OCI-LY3 (cell line): ENCODE measurements at regions not wholly inside any gene's neighbourhood (a gene's known extent, or its start where the extent isn't known, plus 50 kb on each side); places are given as distances from the start of the nearest gene placed in this dataset.

Source experiments
- H2AFZ ChIP-seq: fragments of 200-600, 300-600 bp; shearing (Covaris generic); 2 replicates; pipeline ENCODE4 v1.6.0; 2014; ENCODE audit warnings: antibody characterized with exemption, low read depth, low read length
- H3K27ac ChIP-seq: fragments of 200-600, 300-600 bp; sonication (generic); 2 replicates; pipeline ENCODE4 v1.5.1; 2014; ENCODE audit warnings: mild to moderate bottlenecking, low read length, moderate library complexity, mixed read lengths
- H3K27me3 ChIP-seq: fragments of 200-600, 300-600 bp; sonication (generic); 2 replicates; pipeline ENCODE4 v1.6.1; 2014; ENCODE audit warnings: low read depth, low read length, mixed read lengths
- H3K36me3 ChIP-seq: fragments of 200-600, 300-600 bp; sonication (generic); replicated peaks from 2 replicates; pipeline ENCODE3; 2014; ENCODE audit warnings: low read depth, low read length, mixed read lengths
- H3K4me1 ChIP-seq: fragments of 300-600, 200-600 bp; sonication (generic); 2 replicates; pipeline ENCODE4 v1.6.1; 2014; ENCODE audit warnings: low read length, mixed read lengths
- H3K4me2 ChIP-seq: fragments of 200-600, 300-600 bp; sonication (generic); 2 replicates; pipeline ENCODE4 v1.6.1; 2014; ENCODE audit warnings: low read length, mixed read lengths
- H3K4me3 ChIP-seq: fragments of 300-600, 200-600 bp; sonication (generic); 2 replicates; pipeline ENCODE4 v1.5.1; 2014; ENCODE audit warnings: antibody characterized with exemption, mild to moderate bottlenecking, low read length, moderate library complexity
- H3K79me2 ChIP-seq: fragments of 300-600, 200-600 bp; shearing (Covaris generic); 2 replicates; pipeline ENCODE4 v1.6.1; 2014; ENCODE audit warnings: mild to moderate bottlenecking, low read length, mixed read lengths
- H3K9ac ChIP-seq: fragments of 300-600, 200-600 bp; shearing (Covaris generic); 2 replicates; pipeline ENCODE4 v1.6.0; 2014; ENCODE audit warnings: mild to moderate bottlenecking, low read length, moderate library complexity
- H3K9me3 ChIP-seq: fragments of 200-600, 300-600 bp; shearing (Covaris generic); 2 replicates; pipeline ENCODE4 v1.6.1; 2014; ENCODE audit warnings: low read length, mixed read lengths; ENCODE audit not compliant: insufficient read depth
- H4K20me1 ChIP-seq: fragments of 200-600, 300-600 bp; sonication (generic); 2 replicates; pipeline ENCODE4 v1.6.1; 2016; ENCODE audit warnings: low read length, mixed read lengths; ENCODE audit not compliant: insufficient read depth
- CTCF ChIP-seq: fragments of 200-600, 300-600 bp; sonication (generic); IDR thresholded peaks from 2 replicates; pipeline ENCODE4 v1.5.1; 2014; ENCODE audit warnings: antibody characterized with exemption, low read length, low read depth
- EZH2phosphoT487 ChIP-seq: fragments of 200-600 bp; shearing (Covaris generic); IDR thresholded peaks from 2 replicates; pipeline ENCODE4 v1.6.1; 2018; ENCODE audit warnings: antibody characterized with exemption, mixed run types, low read depth

DNA sequence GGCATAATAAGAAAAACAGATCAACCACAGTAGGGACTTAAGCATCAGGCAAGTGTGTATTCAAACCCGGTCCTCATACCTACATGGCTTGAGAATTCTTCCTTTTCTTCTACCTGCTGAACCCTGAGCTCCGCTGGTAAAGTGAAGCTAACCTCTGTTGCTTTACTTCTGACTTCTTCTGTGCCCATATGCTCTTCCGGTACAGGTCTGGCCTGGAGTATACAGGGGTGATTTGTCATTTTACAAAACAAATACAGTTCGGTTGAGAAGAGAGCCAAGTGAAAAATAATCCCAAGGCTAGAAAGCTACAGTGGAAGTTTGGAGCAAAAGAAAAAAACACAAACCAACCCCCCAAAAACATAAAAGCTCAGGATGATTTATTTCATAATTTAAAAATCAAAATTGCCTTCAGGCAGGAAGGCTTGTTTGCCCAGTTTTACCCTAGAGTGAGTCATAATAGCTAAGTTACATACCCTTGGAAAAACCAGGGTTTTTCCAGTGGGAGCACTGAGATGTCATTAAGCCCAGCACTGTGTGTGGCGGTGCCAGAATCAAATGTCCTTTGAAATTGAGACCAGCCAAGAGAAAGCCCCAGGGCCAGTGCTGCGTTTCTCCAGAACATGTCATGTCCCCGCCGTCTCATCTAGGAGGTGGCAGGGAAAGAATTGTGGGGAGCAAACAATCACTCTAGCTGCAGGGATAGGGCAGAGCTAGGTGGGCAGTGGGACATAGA is 305.5 kb upstream of the ISX start:
- H3K36me3 ChIP-seq, result no peaks in the 10 kb centered on the region
- no peaks in the 10 kb centered on the region for H3K4me1 ChIP-seq
- H2AFZ ChIP-seq, result no peak overlapping the region
- TF ChIP-seq EZH2phosphoT487, result no peak
- TF ChIP-seq CTCF, result no peak
- no peaks in the 10 kb centered on the region for H3K9me3 ChIP-seq
- no peaks in the 10 kb centered on the region for H4K20me1 ChIP-seq
- H3K9ac ChIP-seq, result no peak overlapping the region
- no peak overlapping the region for H3K4me3 ChIP-seq
- H3K27me3 ChIP-seq, result peaks cover 10% of the 10 kb centered on the region
- H3K4me2 ChIP-seq, result no peak overlapping the region
- H3K27ac ChIP-seq, result no peak overlapping the region
- H3K79me2 ChIP-seq, result no peaks in the 10 kb centered on the region

DNA sequence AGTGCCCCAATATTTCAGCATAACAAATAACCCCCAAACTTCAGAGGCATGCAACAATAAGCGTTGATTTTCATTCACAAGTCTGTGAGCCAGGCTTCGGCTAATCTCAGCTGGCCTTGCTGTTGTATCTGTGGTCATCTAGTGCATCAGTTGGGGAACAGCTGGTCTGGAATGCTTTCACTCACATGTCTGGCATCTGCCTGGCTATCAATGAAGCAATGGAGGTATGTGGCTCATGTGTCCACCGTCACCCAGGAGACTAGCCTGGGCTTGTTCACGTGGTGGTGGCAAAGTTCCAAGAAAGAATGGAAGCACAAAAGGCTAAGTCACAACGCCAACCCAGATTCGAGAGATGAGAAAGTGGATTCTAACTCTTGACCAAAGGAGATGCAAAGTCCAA is 304.8 kb upstream of the ISX start:
- Histone ChIP-seq H3K79me2 (no peaks in the 10 kb centered on the region), H3K36me3 (no peaks in the 10 kb centered on the region), H3K4me3 (no peak overlapping the region), H3K27ac (no peak overlapping the region), H4K20me1 (no peaks in the 10 kb centered on the region), H3K9ac (no peak overlapping the region), H3K9me3 (no peaks in the 10 kb centered on the region), H3K4me2 (no peak overlapping the region), H3K27me3 (peaks cover 7% of the 10 kb centered on the region), H3K4me1 (no peaks in the 10 kb centered on the region), H2AFZ (no peak overlapping the region)
- TF ChIP-seq CTCF (no peak), EZH2phosphoT487 (no peak)

DNA sequence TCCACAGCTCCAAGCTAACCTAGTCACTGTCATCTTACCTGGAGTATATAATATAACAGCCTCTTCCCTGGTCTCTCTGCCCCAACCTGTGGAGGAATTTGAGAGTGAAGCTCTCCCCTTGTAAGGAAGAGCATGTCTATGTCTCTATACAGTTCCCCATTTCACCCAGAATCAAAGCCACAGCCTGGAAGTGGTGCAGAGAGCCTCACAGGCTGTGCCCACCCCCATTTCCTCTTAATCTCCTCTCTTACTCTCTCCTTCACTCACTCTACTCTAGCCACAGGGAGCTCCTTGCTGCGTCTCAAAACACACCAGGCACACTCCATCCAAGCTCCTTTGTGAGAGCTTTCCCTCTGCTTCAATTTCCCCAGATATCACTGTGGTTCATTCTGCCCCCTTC is 302.5 kb upstream of the ISX start:
- no peak overlapping the region for H3K4me3 ChIP-seq
- peaks cover 20% of the 10 kb centered on the region; the same call in 1 of the 2 replicates for H3K27me3 ChIP-seq
- no peaks in the 10 kb centered on the region for H3K9me3 ChIP-seq
- H3K4me1 ChIP-seq, result no peaks in the 10 kb centered on the region
- no peaks in the 10 kb centered on the region for H4K20me1 ChIP-seq
- no peak overlapping the region for H2AFZ ChIP-seq
- H3K4me2 ChIP-seq, result no peak overlapping the region
- no peak overlapping the region for H3K9ac ChIP-seq
- no peaks in the 10 kb centered on the region for H3K36me3 ChIP-seq
- no peak overlapping the region for H3K27ac ChIP-seq
- no peaks in the 10 kb centered on the region for H3K79me2 ChIP-seq
- TF ChIP-seq EZH2phosphoT487, result no peak
- TF ChIP-seq CTCF, result no peak

- Histone ChIP-seq H4K20me1 (no peaks in the 10 kb centered on the region), H3K9me3 (no peaks in the 10 kb centered on the region), H3K27ac (no peak overlapping the region), H3K36me3 (no peaks in the 10 kb centered on the region), H3K4me3 (no peak overlapping the region), H3K27me3 (peaks cover 32% of the 10 kb centered on the region), H3K79me2 (no peaks in the 10 kb centered on the region), H3K9ac (no peak overlapping the region), H2AFZ (no peak overlapping the region), H3K4me1 (no peaks in the 10 kb centered on the region), H3K4me2 (no peak overlapping the region)
- no peak for TF ChIP-seq CTCF
- no peak for TF ChIP-seq EZH2phosphoT487
Observed at GRCh38 chr22:34765115-34765514, 300.8 kb upstream of the ISX start.
